Adrenal gland (tissue), 5 donors: ENCODE measurements at regions not wholly inside any gene's neighbourhood (a gene's known extent, or its start where the extent isn't known, plus 50 kb on each side); places are given as distances from the start of the nearest gene placed in this dataset.

Experiments
- POLR2A ChIP-seq, 2 donors: fragments of 450-650 bp; IDR thresholded peaks; one replicate each; pipeline ENCODE4 v1.6.1; 2017; ENCODE audit warnings: antibody characterized with exemption in 2 of 2, mild to moderate bottlenecking in 2 of 2, moderate library complexity in 1 of 2
- TF ChIP-seq, protein P1 (sequence below), 6 experiments: fragments of 450-650 bp in 4 of 6; fragments of 200-600 bp in 2 of 6; sonication (generic) in 1 of 6; IDR thresholded peaks; 1 replicate in 5 of 6; 2 replicates in 1 of 6; pipeline versions ENCODE4 v1.5.1 to v1.8.0; 2016 to 2021; ENCODE audit warnings: antibody characterized with exemption in 6 of 6, mild to moderate bottlenecking in 2 of 6, moderate library complexity in 1 of 6
- donor health status: DM: no; HTN: no; CAD: no.

DNA sequence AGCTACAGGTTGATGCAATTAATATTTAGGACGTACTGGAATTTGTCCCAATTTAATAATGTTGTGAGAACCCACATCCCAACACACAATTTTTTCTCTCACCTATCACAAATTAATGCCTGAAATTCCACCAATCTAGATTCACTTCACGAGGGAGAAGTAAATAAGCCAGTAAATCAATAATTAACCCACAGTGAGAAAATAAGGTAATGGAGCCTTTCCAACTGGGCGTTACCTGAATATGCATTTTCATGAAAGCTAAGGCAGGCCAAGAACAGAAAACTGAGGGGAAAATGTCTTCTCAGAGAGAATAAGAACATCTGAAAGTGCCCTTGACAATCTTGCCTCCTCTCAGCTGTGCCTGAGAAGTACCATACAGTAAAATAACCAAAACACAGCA, 240.8 kb upstream of the NR5A2 start:
- TF ChIP-seq, protein P1, sequence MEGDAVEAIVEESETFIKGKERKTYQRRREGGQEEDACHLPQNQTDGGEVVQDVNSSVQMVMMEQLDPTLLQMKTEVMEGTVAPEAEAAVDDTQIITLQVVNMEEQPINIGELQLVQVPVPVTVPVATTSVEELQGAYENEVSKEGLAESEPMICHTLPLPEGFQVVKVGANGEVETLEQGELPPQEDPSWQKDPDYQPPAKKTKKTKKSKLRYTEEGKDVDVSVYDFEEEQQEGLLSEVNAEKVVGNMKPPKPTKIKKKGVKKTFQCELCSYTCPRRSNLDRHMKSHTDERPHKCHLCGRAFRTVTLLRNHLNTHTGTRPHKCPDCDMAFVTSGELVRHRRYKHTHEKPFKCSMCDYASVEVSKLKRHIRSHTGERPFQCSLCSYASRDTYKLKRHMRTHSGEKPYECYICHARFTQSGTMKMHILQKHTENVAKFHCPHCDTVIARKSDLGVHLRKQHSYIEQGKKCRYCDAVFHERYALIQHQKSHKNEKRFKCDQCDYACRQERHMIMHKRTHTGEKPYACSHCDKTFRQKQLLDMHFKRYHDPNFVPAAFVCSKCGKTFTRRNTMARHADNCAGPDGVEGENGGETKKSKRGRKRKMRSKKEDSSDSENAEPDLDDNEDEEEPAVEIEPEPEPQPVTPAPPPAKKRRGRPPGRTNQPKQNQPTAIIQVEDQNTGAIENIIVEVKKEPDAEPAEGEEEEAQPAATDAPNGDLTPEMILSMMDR (IDR thresholded peaks at IDR 0.05) = no peak
- TF ChIP-seq POLR2A (IDR thresholded peaks at IDR 0.05) = no peak
